ENCODE measurements at regions not wholly inside any gene's neighbourhood (a gene's known extent, or its start where the extent isn't known, plus 50 kb on each side); places are given as distances from the start of the nearest gene placed in this dataset.

DNA sequence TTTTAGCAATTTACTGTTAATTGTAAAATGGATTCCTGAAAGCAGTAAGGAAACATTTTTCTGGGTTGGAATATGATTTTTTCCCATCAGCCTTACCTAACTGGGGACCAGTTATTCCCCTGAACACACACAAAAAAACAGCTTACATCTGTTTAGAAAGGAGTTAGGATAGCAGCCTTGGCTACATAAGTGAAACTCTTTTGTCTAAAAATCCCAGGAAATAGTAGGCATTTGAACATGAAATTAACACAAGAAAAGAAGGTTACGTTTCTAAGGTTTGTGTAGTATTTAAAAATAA lies 696.2 kb upstream of the MARCKS start:
- DNase-seq, result no peak

DNA sequence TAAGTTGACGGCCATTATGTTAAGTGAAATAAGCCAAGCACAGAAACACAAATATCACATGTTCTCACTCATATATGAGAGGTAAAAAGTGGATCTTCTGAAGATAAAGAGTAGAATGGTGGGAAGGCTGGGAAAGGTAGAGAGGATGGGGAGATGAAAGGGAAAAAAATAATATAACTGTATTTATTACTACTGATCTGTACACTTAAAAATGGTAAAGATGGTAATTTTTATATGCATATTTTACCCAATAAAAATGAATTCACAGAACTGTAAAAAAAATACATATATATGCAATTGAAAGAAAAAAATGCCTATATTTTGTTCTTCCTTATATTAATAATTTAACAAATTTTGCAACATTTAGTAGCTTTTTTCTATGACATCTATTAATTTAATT lies 694.4 kb upstream of the MARCKS start:
- no peak for DNase-seq

DNA sequence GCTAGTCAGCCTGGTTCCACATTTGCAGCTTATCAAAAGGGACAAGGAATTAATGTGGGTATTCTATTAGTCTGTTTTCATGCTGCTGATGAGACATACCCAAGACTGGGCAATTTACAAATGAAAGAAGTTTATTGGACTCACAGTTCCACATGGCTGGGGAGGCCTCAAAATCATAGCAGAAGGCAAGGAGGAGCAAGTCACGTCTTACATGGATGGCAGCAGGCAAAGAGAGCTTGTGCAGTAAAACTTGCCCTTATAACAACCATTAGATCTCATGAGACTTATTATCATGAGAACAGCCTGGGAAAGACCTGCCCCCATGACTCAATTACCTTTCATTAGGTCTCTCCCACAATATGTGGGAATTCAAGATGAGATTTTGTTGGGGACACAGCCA lies 689.1 kb upstream of the MARCKS start:
- no peak for DNase-seq

DNA sequence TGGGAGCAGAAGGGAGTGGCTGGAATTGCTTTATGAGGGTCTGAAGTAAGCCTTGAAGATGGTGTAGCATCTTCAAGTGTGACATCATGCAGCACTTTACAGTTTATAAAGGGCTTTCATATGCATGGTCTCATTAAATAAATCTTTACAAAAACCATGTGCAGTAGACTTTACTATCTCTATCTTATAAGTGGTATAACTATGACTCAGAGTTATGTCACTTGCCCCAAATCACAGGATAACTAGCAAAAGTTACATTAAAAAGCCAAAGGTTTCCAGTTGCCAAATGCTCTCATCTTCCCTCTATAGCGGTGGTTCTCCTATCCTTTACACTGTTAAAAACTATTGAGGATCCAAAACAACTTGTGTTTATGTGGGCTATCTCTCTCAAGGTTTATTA lies 687.7 kb upstream of the MARCKS start:
- DNase-seq, result no peak

DNA sequence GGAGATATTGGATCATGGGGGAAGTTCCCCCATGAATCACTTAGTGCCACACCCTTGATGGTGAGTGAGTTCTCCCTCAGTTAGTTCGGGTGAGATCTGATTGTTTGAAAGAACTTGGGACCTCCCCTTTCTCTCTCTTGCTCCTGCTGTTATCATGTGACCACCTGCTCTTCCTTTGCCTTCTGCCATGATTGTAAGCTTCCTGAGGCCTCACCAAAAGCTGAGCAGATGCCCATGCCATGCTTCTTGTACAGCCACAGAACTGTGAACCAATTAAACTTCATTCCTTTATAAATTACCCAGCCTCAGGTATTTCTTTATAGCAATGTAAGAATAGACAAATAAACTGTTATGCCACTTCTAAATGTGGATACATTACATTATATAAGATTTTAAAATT lies 686.7 kb upstream of the MARCKS start:
- DNase-seq, result no peak

DNA sequence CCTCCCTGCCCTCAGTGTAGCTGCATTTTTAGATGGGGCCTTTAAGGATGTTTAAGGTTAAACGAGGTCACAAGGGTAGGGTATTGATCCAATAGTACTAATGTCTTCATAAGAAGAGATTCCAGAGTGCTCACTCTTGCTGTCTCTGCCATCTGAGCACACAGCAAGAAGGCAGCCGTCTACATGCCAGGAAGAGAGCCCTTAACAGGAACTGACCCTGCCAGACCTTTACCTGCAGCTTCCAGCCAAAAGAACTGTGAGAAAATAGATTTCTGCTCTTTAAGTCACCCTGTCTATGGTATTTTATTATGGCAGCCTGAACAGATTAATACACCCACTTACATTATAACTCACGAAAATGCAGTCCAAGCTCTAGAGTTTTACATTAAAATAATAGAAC lies 685.3 kb upstream of the MARCKS start:
- DNase-seq, result no peak

DNA sequence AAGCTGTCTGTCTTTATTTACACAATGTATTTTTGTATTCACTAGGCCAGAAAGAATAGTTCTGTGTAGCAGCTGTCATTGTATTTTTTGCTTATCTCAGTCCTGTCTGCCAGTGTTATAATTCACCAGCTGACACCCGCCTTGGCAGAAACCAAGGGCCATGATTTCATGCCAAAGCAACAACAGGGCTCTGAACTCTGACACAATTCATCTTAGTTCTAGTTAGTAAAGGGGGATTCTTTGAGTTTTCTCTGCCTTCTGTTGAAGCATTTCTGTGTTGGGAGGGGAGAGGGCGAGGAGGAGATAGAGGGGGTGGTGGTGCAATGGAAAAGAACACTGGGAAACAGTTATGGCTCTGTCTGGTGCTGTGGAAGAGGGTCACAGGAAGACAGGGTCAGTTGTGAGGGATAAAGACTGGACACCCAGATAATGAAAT lies 684.6 kb upstream of the MARCKS start:
- DNase-seq, result peak in 12 of 14 donors; percentile 28 to 73 (median 61)

DNA sequence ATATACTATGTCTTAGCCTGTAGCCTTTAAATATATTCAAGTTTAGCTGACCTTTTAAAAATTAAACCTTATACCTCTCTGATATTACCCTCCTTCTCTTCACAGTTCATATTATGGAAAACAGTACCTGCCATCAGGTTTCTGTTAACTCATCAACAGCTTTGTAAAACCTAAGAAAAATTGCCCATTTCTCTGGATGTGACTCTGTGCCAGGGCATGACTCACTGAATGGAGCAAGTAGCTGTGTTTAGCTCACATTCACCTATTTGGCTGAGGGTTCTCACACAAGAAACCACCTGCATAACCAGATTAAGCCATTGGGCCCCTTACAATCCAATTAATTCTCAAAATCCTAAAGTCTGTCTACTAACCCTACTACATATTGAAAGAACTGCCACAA lies 678.8 kb upstream of the MARCKS start:
- DNase-seq, result no peak

DNA sequence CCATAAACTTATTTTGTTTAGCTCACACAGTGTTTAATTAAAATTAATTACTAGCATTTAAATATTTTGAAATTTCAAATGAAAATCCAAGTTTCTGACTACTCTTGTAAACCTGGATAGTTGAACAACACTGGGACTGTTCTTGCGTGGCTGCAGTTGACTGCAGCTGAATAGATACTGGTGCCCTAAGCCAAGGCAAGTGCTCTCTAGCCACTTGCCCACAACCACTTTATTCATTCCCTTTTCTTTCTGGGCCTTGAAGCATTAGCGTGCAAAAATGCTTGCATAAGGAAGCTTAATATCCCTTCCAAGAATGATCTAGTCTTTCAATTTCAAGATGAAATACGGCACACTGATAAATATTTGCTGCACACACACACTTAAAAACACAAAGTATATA lies 676.0 kb upstream of the MARCKS start:
- no peak for DNase-seq

DNA sequence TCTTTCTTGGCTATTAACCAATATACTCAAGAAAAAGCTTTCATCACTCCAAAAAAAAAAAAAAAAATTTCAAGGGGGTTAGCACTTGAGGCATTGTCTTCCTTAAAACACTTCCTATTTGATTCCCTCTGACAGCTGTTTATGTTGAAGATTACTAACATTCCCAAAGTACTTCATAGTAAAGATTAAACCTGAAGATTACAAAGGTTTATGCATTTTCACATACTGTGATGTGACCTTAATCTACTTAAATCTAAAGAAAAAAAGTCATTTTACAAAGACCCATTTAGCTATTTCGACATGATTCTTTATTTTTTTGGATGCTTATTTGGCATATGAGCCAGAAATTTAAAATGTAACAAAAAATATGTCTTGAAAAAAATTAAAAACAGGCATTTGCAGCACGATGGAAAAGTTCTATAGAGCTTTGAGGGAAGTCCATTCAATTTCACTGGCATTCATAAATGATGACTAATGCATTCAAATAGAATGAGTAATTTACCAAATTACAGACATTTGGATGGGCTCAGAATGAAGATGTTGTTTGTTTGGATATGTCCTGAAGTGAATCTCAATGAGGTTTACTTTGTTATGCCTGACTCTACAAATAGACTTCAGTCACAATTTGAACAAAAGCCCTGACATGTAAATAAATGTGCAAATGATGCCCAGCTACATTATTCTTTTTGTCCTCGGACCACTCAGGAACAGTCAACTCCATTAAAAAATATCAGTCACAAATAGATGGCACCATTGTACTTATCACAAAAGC lies 674.6 kb upstream of the MARCKS start:
- DNase-seq, result peak in 2 of 14 donors; percentile 7 to 8

DNA sequence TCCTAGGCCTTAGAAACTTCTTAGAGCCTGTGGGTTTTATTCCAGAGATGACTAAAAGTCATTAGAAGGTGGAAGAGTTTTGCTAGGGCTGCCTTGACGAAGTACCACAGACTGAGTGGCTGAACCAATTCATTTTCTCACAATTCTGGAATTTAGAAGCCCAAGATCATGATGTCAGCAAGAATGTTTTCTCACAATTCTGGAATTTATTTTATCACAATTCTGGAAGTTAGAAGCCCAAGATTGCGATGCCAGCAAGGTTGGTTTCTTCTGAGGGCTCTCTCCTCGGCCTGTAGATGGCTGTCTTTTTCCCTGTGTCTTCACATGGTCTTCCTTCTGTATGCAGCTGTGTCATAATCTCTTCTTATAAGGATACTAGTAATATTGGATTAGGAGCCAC lies 672.9 kb upstream of the MARCKS start:
- DNase-seq, result no peak

DNA sequence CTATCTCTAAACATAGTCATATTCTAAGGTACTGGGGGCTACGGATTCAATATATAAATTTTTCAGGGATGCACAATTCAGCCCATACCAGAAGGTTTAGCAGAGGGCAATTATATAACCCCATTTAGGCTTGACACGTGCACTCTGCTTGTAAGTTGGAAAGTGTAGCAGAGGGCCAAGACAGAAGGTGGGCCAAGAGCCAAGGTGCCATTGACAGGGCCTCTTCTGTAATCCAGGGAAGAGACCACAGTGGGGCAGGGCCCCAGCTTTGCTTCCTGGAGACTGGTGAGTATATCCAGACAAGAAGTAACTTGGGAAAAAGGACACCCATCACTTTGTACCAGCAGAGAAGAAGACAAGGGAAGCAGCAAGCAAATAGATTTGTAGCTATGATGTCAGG lies 672.4 kb upstream of the MARCKS start:
- DNase-seq, result peak in 2 of 14 donors; percentile 3 to 17

DNA sequence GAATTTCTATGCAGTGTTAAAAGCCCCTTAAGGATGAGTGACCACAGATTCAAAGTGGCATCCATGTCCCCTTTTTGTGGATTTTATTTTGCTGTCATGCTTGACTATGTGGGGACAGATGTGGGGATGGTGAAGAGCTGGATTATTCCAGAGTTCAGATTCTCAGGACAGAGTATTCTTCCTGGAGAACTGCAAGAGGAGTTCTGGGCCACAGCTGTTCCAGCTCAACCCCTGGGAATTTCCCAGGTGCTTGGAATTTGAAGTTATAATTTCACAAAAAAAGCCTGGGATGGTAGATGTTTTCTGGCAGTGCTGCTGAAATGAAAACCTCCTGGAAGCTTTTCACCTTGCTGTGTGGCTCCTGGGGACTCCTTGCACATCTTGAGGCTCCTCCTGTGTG lies 671.8 kb upstream of the MARCKS start:
- no peak for DNase-seq

DNA sequence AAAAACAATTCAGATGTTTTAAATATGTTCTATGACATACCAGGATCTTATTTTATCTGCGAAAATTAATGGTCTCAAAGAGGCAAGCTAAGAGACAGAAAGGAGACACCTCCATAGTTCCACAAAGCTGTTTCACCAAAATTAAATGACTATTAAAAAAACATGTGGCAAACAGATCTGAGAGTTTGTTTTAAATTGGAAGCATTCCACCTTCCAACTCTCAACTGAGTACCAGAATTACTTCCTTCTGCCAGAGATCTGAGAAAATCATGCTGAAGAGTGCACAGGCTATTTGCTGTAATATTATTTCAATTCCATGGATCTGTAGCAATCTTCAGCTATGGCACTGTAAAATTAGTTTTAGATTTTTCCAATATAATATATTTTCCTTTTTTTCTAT lies 669.5 kb upstream of the MARCKS start:
- DNase-seq, result no peak

DNA sequence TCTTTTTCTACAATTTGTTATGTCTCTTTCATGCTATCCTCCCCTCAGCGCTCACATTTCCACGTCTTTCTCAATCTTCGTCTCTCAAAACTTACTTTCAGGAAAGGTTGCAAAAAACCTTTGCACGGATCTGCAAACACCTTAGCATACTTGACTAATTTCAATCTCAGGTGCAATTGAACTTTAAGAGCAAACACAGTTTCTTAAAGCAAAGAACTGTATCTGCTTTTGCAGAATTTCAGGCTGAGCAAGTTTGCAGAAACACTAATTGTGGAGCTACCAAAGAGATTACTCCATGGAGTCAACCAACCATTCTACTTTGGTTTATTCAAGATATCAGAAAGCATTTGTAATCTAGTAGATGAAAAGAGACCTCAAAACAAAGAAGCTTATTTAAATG lies 668.2 kb upstream of the MARCKS start:
- DNase-seq, result no peak

DNA sequence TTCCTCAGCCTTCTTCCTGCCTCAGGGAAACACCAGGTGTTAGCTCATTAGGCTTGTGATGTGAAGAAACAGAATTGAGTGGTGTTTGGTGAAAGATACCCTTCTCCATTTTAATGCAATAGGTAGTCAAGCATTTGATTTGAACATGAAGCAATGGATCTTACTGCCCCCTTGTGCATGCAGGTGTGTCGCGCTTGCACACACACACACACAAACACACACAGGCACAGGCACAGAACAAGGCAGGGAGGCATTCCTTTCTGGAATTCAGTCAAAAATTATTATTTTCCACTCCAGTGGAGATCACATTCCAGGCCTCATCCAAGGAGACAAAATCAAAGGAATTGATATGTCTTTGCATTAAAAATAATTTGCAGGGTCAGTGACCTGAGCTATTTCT lies 667.0 kb upstream of the MARCKS start:
- no peak for DNase-seq

DNA sequence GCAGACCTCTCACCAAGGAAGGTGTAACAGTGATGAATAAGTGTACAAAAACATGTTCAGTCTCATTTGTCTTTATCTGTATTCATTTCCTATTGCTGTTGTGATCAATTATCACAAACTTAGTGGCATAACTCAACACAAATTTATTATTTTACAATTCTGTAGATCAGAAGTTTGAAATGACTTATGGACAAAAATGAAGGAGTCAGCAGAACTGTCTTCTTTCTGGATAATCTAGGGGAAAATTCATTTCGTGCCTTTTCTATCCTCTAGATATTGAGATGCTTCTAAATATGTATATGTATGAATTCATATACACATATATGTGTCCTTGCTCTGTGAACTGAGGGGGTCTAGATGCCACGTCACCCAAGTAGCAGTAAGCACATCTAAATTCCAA lies 663.1 kb upstream of the MARCKS start:
- DNase-seq, result no peak

DNA sequence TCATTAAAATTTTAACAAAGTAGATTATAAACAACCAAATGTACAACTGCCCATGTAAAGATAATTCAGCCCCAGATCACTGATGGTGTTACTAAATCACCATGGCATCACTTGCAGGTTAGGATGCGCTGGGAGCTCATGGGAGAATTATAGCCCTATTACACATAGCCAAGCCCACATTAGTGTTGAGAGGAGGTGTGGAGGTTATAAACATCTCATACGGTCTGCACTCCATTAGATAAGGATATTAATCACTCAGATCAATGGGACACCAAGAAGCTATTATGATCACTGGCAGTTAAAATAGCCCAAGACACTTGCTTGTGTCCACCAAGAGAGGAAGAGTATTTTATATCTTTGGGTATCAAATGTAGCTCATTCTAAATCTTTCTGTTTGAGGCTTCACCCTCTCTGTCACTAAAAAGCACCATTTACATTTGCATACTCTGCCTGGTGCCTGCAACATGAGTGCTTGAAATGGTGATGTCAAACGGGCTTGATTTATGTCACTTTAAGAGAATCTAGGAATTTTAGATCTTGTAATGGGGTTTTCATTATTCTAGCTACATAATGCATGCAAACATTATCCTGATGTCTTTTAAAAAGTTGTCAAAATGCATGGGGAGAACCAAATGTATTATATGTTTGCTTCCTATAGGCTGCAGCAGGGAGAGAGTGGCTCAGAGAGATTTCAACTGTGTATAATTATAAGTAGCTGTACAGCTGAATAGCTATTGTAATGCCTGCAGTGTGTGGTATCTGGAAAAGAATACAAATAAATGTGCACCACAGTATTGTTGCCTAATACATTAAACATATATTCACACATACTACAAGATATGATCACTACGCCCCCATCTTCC lies 654.1 kb upstream of the MARCKS start:
- DNase-seq, result no peak

DNA sequence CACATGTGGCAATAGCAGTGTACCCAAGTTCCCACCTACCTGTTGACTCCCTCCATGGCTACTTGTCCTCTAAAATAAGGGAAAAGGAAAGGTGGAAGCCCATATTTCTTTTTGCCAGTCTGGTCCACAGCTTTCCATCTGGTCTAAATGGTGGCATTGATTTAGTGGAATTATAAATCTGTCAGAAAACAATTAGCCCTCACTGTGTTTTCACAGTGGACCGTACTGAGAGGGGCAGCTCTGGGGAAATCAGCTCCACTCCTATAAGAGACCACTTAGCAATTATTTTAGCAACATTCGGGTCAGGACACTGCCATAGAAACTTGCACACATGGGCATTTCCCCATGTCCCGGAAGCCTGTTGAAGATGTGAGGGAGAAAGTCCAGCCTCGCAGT lies 653.4 kb upstream of the MARCKS start:
- no peak for DNase-seq

DNA sequence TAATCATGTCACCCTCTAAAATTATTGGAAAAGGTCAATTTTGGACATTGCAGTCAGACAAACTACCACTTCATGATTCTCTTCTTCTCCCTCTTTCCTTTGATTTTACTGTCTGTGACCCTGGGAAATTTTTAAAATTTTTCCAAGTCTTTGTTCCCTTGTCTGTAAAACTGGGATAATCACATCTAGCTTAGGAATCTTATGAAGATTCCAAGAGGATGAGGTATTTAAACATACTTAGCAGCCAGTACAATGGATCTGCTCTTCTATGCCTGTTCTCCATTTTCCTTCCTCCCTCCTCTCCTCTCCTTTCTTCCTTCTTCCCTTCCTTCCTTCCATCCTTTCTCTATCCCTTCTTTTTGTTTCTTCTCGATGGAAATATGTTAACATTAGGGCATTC lies 651.6 kb upstream of the MARCKS start:
- DNase-seq, result no peak

DNA sequence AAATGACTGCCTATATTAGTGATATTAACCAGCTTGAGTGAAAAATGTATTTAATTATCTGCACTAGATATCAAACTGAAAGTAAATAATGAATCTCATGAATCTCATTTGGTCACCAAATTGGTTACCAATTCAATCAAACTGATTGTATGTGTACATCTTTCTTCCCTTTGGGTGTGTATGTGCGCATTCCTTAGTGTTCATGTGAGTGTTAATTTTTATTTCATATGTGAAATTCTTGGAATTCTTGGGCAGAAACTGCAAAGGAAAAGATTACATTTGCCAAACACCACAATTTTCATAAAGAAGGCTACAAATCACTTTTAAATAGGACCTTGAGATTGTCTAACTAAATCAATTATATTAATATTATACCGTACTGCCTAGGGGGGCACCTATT lies 648.4 kb upstream of the MARCKS start:
- DNase-seq, result no peak

DNA sequence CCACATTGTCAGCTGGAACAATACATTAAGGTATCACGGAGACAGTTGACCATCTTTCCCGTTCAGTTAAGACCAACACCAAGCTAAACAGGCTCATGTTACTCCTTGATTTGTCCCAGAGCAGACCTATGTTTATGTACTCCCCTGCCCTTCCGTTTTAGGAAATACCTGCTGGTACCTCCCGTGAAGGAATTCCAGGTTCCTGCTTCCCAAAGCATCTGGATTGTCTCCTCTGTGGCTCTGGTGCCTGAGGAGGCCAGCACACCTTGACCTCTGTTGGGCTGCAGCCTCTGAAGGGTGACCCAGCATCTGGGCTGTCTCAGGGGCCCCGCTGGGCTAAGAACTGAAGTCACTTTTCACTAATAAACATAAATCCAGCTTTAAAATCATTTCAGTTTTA lies 647.8 kb upstream of the MARCKS start:
- no peak for DNase-seq

DNA sequence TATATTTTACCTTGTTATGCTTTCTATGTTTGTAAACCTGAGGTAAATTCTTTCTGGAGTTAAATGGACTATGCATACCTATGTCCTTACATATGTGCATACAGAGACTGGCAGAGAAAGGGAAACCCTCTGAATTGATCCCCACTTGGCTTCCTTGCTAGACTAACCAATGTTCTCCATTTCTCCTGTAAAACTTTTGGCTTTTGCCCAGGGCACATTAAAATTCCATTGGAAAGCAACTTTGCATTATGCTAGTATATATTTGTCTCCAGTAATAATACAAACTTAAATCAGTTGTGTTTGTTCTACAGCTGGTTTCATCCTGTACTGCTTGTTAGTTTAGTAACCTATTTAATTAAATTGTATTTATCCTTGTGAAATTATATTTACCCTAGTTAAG lies 646.0 kb upstream of the MARCKS start:
- no peak for DNase-seq

DNA sequence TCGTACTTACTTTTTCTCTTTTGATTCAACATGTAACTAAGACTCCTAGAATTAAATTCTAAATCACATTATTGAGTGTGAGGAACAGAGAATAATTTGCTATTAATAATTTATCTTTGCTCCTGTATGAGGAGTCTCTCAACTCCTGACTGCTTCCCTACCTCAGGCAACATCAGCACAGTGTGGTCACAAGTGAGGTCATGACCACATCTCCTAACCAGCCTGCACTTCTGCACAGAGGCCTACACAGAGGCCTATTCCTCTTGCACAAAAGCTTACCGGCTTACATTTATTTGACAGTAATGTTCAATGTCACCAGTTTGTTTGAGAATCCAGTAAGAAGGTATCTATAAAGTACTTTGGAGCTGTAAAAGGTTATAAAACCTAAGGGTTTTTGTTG lies 637.4 kb upstream of the MARCKS start:
- no peak for DNase-seq

Data from C1 segment of cervical spinal cord (tissue), 14 donors.